ENCODE measurements at regions not wholly inside any gene's neighbourhood (a gene's known extent, or its start where the extent isn't known, plus 50 kb on each side); places are given as distances from the start of the nearest gene placed in this dataset.

GRCh38 chr2:35416391-35417140, 939.0 kb upstream of the CRIM1 start:
- no peaks in the 10 kb centered on the region for H3K36me3 ChIP-seq (ENCODE audit: control insufficient read depth in 2 of 4, insufficient read depth in 4 of 4, low read length in 3 of 4)
- no peaks in the 10 kb centered on the region for H3K9me3 ChIP-seq (ENCODE audit: insufficient read depth in 2 of 2, low read depth in 1 of 2, low read length in 1 of 2)
- no peak overlapping the region for H3K4me2 ChIP-seq (ENCODE audit: insufficient read depth in 1 of 2, low read depth in 2 of 2, low read length in 2 of 2)
- no peak overlapping the region for H4K5ac ChIP-seq (ENCODE audit: insufficient read length, low read depth, low read length)
- H2BK12ac ChIP-seq (ENCODE audit: low read depth, low read length): no peak overlapping the region
- H3K23me2 ChIP-seq (ENCODE audit: low read depth, low read length): no peaks in the 10 kb centered on the region
- H3K27ac ChIP-seq (ENCODE audit: low read depth, low read length): no peak overlapping the region
- no peak overlapping the region for H3K56ac ChIP-seq (replicated peaks; ENCODE audit: insufficient read length, low read depth, low read length)
- H4K8ac ChIP-seq (ENCODE audit: extremely low read depth, insufficient read depth, low read length): no peak overlapping the region
- H2BK5ac ChIP-seq (ENCODE audit: low read depth, low read length): no peak overlapping the region
- no peaks in the 10 kb centered on the region for H4K20me1 ChIP-seq (replicated peaks in 1 of 2; ENCODE audit: control insufficient read depth in 1 of 2, insufficient read depth in 2 of 2, low read length in 2 of 2)
- H3K79me2 ChIP-seq (ENCODE audit: control insufficient read depth in 1 of 2, insufficient read depth in 2 of 2, low read length in 2 of 2): no peaks in the 10 kb centered on the region
- H3K14ac ChIP-seq (ENCODE audit: insufficient read length): no peak overlapping the region
- ChIA-PET CTCF (ENCODE audit: partially characterized antibody) (interaction anchor here (1.5 to 1.8 kb wide), 3 partner anchors 9 to 146 kb away, joined by 3 to 4 read pairs (median 4); no protein-coding TSS in a partner anchor), POLR2A (ENCODE audit: partially characterized antibody) (no interaction called here)
- H2BK20ac ChIP-seq (ENCODE audit: low read length): no peak overlapping the region
- FAIRE-seq (no peak), DNase-seq (ENCODE audit: low read depth in 1 of 2, low spot score in 2 of 2) (no peak)
- no peak overlapping the region for H2BK15ac ChIP-seq (ENCODE audit: low read length)
- H4K91ac ChIP-seq (replicated peaks; ENCODE audit: insufficient read length, low read length): no peak overlapping the region
- H3K79me1 ChIP-seq (ENCODE audit: low read depth, low read length): no peaks in the 10 kb centered on the region
- H3K9ac ChIP-seq (replicated peaks in 1 of 4; ENCODE audit: extremely low read depth in 1 of 4, low read depth in 3 of 4, low read length in 3 of 4): no peak overlapping the region
- H3K23ac ChIP-seq (ENCODE audit: insufficient read length): no peak overlapping the region
- no peak overlapping the region for H3K4ac ChIP-seq (replicated peaks; ENCODE audit: insufficient read length, low read depth, low read length)
- no peaks in the 10 kb centered on the region for H3K4me1 ChIP-seq (replicated peaks in 1 of 4; ENCODE audit: control insufficient read depth in 3 of 4, insufficient read depth in 4 of 4, low read length in 3 of 4)
- no peak overlapping the region for H2AK5ac ChIP-seq (ENCODE audit: low read depth, low read length)
- WGBS, 2 experiments (ENCODE audit: extremely low coverage in 1 of 2, insufficient coverage in 1 of 2, insufficient read length in 1 of 2, insufficient replicate concordance in 2 of 2, low coverage in 1 of 2, low lambda C conversion rate in 2 of 2, missing lambda C conversion rate in 1 of 2): 82% methylated on average over 2 of the region's 2 CpGs; no CpG with 5 or more reads in 1 of the 2 experiments
- no peak overlapping the region for H3K4me3 ChIP-seq (ENCODE audit: extremely low read depth in 1 of 4, insufficient read depth in 2 of 4, low read depth in 3 of 4, low read length in 4 of 4)
- H2AFZ ChIP-seq (ENCODE audit: low read length): no peak overlapping the region
- H2BK120ac ChIP-seq (replicated peaks; ENCODE audit: low read depth, low read length): no peak overlapping the region
- H3K18ac ChIP-seq (ENCODE audit: extremely low read depth, low read length): no peak overlapping the region
- H3K27me3 ChIP-seq (replicated peaks in 1 of 4; ENCODE audit: control insufficient read depth in 3 of 4, extremely low read depth in 1 of 4, insufficient read depth in 3 of 4, low read length in 3 of 4): no peaks in the 10 kb centered on the region
- no peak for TF ChIP-seq USF2 (IDR thresholded peaks at IDR 0.05; ENCODE audit: low read length)
- TF ChIP-seq ZNF274 (IDR thresholded peaks at IDR 0.05; ENCODE audit: borderline replicate concordance, extremely low read depth, low read length): no peak
- TF ChIP-seq RXRA (IDR thresholded peaks at IDR 0.05; ENCODE audit: insufficient read depth, low read depth, low read length): no peak
- no peak for TF ChIP-seq BACH1 (IDR thresholded peaks at IDR 0.05; ENCODE audit: low read length)
- no peak for TF ChIP-seq SIRT6 (IDR thresholded peaks at IDR 0.05; ENCODE audit: low read length)

Data from H1 (cell line).